Sigmoid colon (tissue), 6 donors: ENCODE measurements at regions not wholly inside any gene's neighbourhood (a gene's known extent, or its start where the extent isn't known, plus 50 kb on each side); places are given as distances from the start of the nearest gene placed in this dataset.

Experiments used
- DNase-seq: peaks from one replicate; pipeline ENCODE4 v3.0.0-alpha.2; 2019
- H3K27ac ChIP-seq, 4 donors: fragments of 200-600 bp; sonication (generic); one replicate each; pipeline ENCODE4 v1.5.1; 2016 to 2019; ENCODE audit warnings: mild to moderate bottlenecking in 1 of 4
- H3K27me3 ChIP-seq, 3 donors: fragments of 200-600 bp; sonication (generic); one replicate each; pipeline ENCODE4 v1.5.1; 2019; ENCODE audit warnings: mild to moderate bottlenecking in 1 of 3
- H3K36me3 ChIP-seq, 4 donors: fragments of 200-600 bp; sonication (generic); one replicate each; pipeline ENCODE4 v1.5.1; 2016 to 2019
- H3K4me1 ChIP-seq, 4 donors: fragments of 200-600 bp; sonication (generic); one replicate each; pipeline ENCODE4 v1.5.1; 2017 to 2019
- H3K4me3 ChIP-seq, 4 donors: fragments of 200-600 bp; sonication (generic); one replicate each; pipeline ENCODE4 v1.5.1; 2017 to 2019; ENCODE audit warnings: mild to moderate bottlenecking in 2 of 4, moderate library complexity in 1 of 4
- H3K9me3 ChIP-seq, 4 donors: fragments of 200-600 bp in 3 of 4; sonication (generic) in 3 of 4; one replicate each; pipeline versions ENCODE4 v1.5.1 to v1.6.1; 2013 to 2019
- CTCF ChIP-seq, 4 experiments: fragments of 450-650 bp in 3 of 4; fragments of 200-600 bp in 1 of 4; IDR thresholded peaks; one replicate each; pipeline ENCODE4 v1.5.1; 2016 to 2019; ENCODE audit warnings: antibody characterized with exemption in 4 of 4, mild to moderate bottlenecking in 3 of 4, moderate library complexity in 2 of 4
- EP300 ChIP-seq, 4 donors: sonication (generic); formaldehyde crosslinking; IDR thresholded peaks; one replicate each; pipeline ENCODE4 v1.6.1; 2017; ENCODE audit warnings: antibody characterized with exemption in 4 of 4
- POLR2A ChIP-seq, 2 donors: fragments of 450-650 bp; IDR thresholded peaks; one replicate each; pipeline ENCODE4 v1.6.1; 2016; ENCODE audit warnings: antibody characterized with exemption in 2 of 2, mild to moderate bottlenecking in 2 of 2, moderate library complexity in 2 of 2
- POLR2AphosphoS5 ChIP-seq, 4 donors: sonication (generic); formaldehyde crosslinking; IDR thresholded peaks; one replicate each; pipeline ENCODE4 v1.6.1; 2017; ENCODE audit warnings: antibody characterized with exemption in 4 of 4
- WGBS, 2 donors: extraction: QIAGEN DNeasy Blood & Tissue Kit; methylation state at CpG; one replicate each; pipeline ENCODE4 v1.1.7; 2013; 5-methylcytosine and 5-hydroxymethylcytosine counted together
- intact Hi-C: fragments of 100-400 bp; cut with DNase I; formaldehyde crosslinking; loops from one replicate; pipeline ENCODE4 v1.15.1; 2023
- donor health status: healthy with polysubstance abuse.
- donor health status: healthy.

- DNase-seq = no peak
- intact Hi-C loops = no loop called here
- no peaks in the 10 kb centered on the region for H3K9me3 ChIP-seq
- TF ChIP-seq POLR2AphosphoS5 (IDR thresholded peaks at IDR 0.05) (no peak), CTCF (IDR thresholded peaks at IDR 0.05) (no peak), EP300 (IDR thresholded peaks at IDR 0.05) (no peak), POLR2A (IDR thresholded peaks at IDR 0.05) (no peak)
- no peaks in the 10 kb centered on the region for H3K4me1 ChIP-seq
- no peak overlapping the region for H3K27ac ChIP-seq
- H3K36me3 ChIP-seq = no peaks in the 10 kb centered on the region
- H3K4me3 ChIP-seq = no peak overlapping the region
- WGBS, 2 donors = 65 to 66% methylated on average over 5 of the region's 5 CpGs
- H3K27me3 ChIP-seq = no peaks in the 10 kb centered on the region
Observed at GRCh38 chr5:5062525-5063302, 77.4 kb upstream of the ADAMTS16 start.

DNA sequence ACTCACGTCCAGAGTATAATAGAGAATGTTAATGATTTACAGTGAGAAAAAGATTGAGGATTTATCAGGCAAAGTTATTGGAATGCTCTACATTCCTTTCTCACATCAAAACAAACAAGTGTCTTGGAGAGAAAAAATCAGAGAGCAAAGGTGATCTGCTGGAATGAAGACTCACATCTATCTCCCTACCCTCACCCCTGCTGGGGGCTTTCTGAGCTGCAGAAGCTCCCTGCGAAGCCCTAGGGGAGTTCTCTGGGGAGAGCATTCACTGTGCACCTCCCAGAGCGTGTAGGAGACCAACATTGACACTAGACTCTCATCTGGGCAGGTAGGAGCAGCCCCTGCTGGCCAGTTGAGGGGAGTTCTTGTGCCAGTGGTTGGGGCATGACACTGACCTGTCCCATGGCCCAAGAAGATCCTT is 76.6 kb upstream of the ADAMTS16 start:
- intact Hi-C loops = no loop called here
- Histone ChIP-seq H3K4me1 (no peaks in the 10 kb centered on the region), H3K27ac (no peak overlapping the region), H3K36me3 (no peaks in the 10 kb centered on the region), H3K9me3 (no peaks in the 10 kb centered on the region), H3K4me3 (no peak overlapping the region), H3K27me3 (no peaks in the 10 kb centered on the region)
- TF ChIP-seq POLR2A (IDR thresholded peaks at IDR 0.05) (no peak), EP300 (IDR thresholded peaks at IDR 0.05) (no peak), CTCF (IDR thresholded peaks at IDR 0.05) (no peak)
- WGBS, 2 donors = 28 to 44% methylated on average over 3 of the region's 3 CpGs
- no peak for DNase-seq

DNA sequence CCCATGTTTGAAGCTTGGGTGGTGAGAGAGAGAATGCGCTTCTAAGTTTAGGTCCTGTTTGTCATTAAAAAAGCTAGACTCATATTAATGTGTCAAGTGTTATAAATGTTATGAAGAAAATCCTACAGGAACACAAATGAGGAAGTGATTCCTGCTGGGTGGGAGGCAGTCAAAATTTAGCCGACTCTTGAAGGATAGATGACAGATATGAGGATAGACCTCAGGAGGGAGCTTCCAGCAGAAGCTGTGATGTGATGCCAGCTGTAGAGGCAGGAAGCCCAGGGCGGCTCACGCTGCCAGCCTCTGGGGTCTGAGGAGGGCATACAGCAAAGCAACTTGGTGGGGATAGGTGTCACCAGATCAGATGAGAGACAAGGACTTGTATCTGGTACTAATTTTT is 74.7 kb upstream of the ADAMTS16 start:
- no peaks in the 10 kb centered on the region for H3K4me1 ChIP-seq
- no peak for DNase-seq
- H3K27ac ChIP-seq = no peak overlapping the region
- TF ChIP-seq POLR2A (IDR thresholded peaks at IDR 0.05) (no peak), CTCF (IDR thresholded peaks at IDR 0.05) (no peak), EP300 (IDR thresholded peaks at IDR 0.05) (no peak), POLR2AphosphoS5 (IDR thresholded peaks at IDR 0.05) (no peak)
- WGBS, 2 donors = 88 to 94% methylated on average over 4 of the region's 4 CpGs
- no peaks in the 10 kb centered on the region for H3K9me3 ChIP-seq
- no peak overlapping the region for H3K4me3 ChIP-seq
- no peaks in the 10 kb centered on the region for H3K27me3 ChIP-seq
- H3K36me3 ChIP-seq = no peaks in the 10 kb centered on the region
- intact Hi-C loops = no loop called here

GRCh38 chr5:5066276-5067186 is 73.6 kb upstream of the ADAMTS16 start:
- 56 to 74% methylated on average over 6 of the region's 6 CpGs for WGBS, 2 donors
- Histone ChIP-seq H3K36me3 (no peaks in the 10 kb centered on the region), H3K4me1 (no peaks in the 10 kb centered on the region), H3K9me3 (no peaks in the 10 kb centered on the region), H3K27ac (no peak overlapping the region), H3K4me3 (no peak overlapping the region), H3K27me3 (no peaks in the 10 kb centered on the region)
- intact Hi-C loops = no loop called here
- TF ChIP-seq EP300 (IDR thresholded peaks at IDR 0.05) (no peak), CTCF (IDR thresholded peaks at IDR 0.05) (no peak), POLR2A (IDR thresholded peaks at IDR 0.05) (no peak), POLR2AphosphoS5 (IDR thresholded peaks at IDR 0.05) (no peak)
- no peak for DNase-seq
